ENCODE measurements at regions not wholly inside any gene's neighbourhood (a gene's known extent, or its start where the extent isn't known, plus 50 kb on each side); places are given as distances from the start of the nearest gene placed in this dataset.

GRCh38 chr5:61731267-61731945, 399.3 kb downstream of the ZSWIM6 start:
- no peak overlapping the region for H2AFZ ChIP-seq (ENCODE audit: low read length)
- H3K4me2 ChIP-seq (ENCODE audit: low read depth, low read length) = no peak overlapping the region
- no peak overlapping the region for H3K27ac ChIP-seq (ENCODE audit: low read length)
- no peaks in the 10 kb centered on the region for H3K9me2 ChIP-seq (replicated peaks; ENCODE audit: insufficient read depth, low read length)
- no peaks in the 10 kb centered on the region for H3K79me2 ChIP-seq (ENCODE audit: low read length)
- no peaks in the 10 kb centered on the region for H4K20me1 ChIP-seq (ENCODE audit: insufficient read depth, low read length)
- DNase-seq = no peak
- no peaks in the 10 kb centered on the region for H3K4me1 ChIP-seq (ENCODE audit: low read length)
- no peaks in the 10 kb centered on the region for H3F3A ChIP-seq (ENCODE audit: insufficient read depth, low read length)
- no peak overlapping the region for H3K9ac ChIP-seq (ENCODE audit: low read length)
- TF ChIP-seq EZH2 (optimal IDR thresholded peaks at IDR 0.05; ENCODE audit: low read depth, low read length) (no peak), EZH2phosphoT487 (IDR thresholded peaks at IDR 0.05; ENCODE audit: low read length) (no peak), CTCF (IDR thresholded peaks at IDR 0.05; ENCODE audit: low read length) (no peak)
- no peaks in the 10 kb centered on the region for H3K36me3 ChIP-seq (replicated peaks; ENCODE audit: insufficient read depth, low read length)
- H3K4me3 ChIP-seq (ENCODE audit: low read length) = no peak overlapping the region
- H3K27me3 ChIP-seq (replicated peaks; ENCODE audit: insufficient read depth, low read length) = no peaks in the 10 kb centered on the region
- no peaks in the 10 kb centered on the region for H3K9me3 ChIP-seq (replicated peaks; ENCODE audit: insufficient read depth, low read length)

- H3K4me1 ChIP-seq (ENCODE audit: low read length) = no peaks in the 10 kb centered on the region
- H3K4me2 ChIP-seq (ENCODE audit: low read depth, low read length) = no peak overlapping the region
- H3K36me3 ChIP-seq (replicated peaks; ENCODE audit: insufficient read depth, low read length) = no peaks in the 10 kb centered on the region
- H3K79me2 ChIP-seq (ENCODE audit: low read length) = no peaks in the 10 kb centered on the region
- H2AFZ ChIP-seq (ENCODE audit: low read length) = no peak overlapping the region
- TF ChIP-seq EZH2phosphoT487 (IDR thresholded peaks at IDR 0.05; ENCODE audit: low read length) = no peak
- no peak for TF ChIP-seq CTCF (IDR thresholded peaks at IDR 0.05; ENCODE audit: low read length)
- no peak for TF ChIP-seq EZH2 (optimal IDR thresholded peaks at IDR 0.05; ENCODE audit: low read depth, low read length)
- no peaks in the 10 kb centered on the region for H3K27me3 ChIP-seq (replicated peaks; ENCODE audit: insufficient read depth, low read length)
- DNase-seq = no peak
- no peaks in the 10 kb centered on the region for H3K9me2 ChIP-seq (replicated peaks; ENCODE audit: insufficient read depth, low read length)
- H3K9ac ChIP-seq (ENCODE audit: low read length) = no peak overlapping the region
- H3K4me3 ChIP-seq (ENCODE audit: low read length) = no peak overlapping the region
- no peaks in the 10 kb centered on the region for H3F3A ChIP-seq (ENCODE audit: insufficient read depth, low read length)
- no peaks in the 10 kb centered on the region for H4K20me1 ChIP-seq (ENCODE audit: insufficient read depth, low read length)
- H3K27ac ChIP-seq (ENCODE audit: low read length) = no peak overlapping the region
- H3K9me3 ChIP-seq (replicated peaks; ENCODE audit: insufficient read depth, low read length) = no peaks in the 10 kb centered on the region
Observed at GRCh38 chr5:61731946-61732314, 399.9 kb downstream of the ZSWIM6 start.

- H4K20me1 ChIP-seq (ENCODE audit: insufficient read depth, low read length) = no peaks in the 10 kb centered on the region
- H3K4me3 ChIP-seq (ENCODE audit: low read length) = no peak overlapping the region
- H3F3A ChIP-seq (ENCODE audit: insufficient read depth, low read length) = no peaks in the 10 kb centered on the region
- no peaks in the 10 kb centered on the region for H3K79me2 ChIP-seq (ENCODE audit: low read length)
- no peak for TF ChIP-seq EZH2 (optimal IDR thresholded peaks at IDR 0.05; ENCODE audit: low read depth, low read length)
- no peak for TF ChIP-seq EZH2phosphoT487 (IDR thresholded peaks at IDR 0.05; ENCODE audit: low read length)
- no peak for TF ChIP-seq CTCF (IDR thresholded peaks at IDR 0.05; ENCODE audit: low read length)
- no peaks in the 10 kb centered on the region for H3K9me3 ChIP-seq (replicated peaks; ENCODE audit: insufficient read depth, low read length)
- H3K9ac ChIP-seq (ENCODE audit: low read length) = no peak overlapping the region
- no peak overlapping the region for H2AFZ ChIP-seq (ENCODE audit: low read length)
- H3K36me3 ChIP-seq (replicated peaks; ENCODE audit: insufficient read depth, low read length) = no peaks in the 10 kb centered on the region
- H3K4me1 ChIP-seq (ENCODE audit: low read length) = no peaks in the 10 kb centered on the region
- H3K27me3 ChIP-seq (replicated peaks; ENCODE audit: insufficient read depth, low read length) = no peaks in the 10 kb centered on the region
- no peak overlapping the region for H3K4me2 ChIP-seq (ENCODE audit: low read depth, low read length)
- H3K27ac ChIP-seq (ENCODE audit: low read length) = no peak overlapping the region
- no peaks in the 10 kb centered on the region for H3K9me2 ChIP-seq (replicated peaks; ENCODE audit: insufficient read depth, low read length)
- no peak for DNase-seq
Observed at GRCh38 chr5:61732369-61732768, 400.3 kb downstream of the ZSWIM6 start.
